ENCODE measurements at regions not wholly inside any gene's neighbourhood (a gene's known extent, or its start where the extent isn't known, plus 50 kb on each side); places are given as distances from the start of the nearest gene placed in this dataset.

- DNase-seq (ENCODE audit: low spot score) = no peak
These were observed 152.0 kb downstream of the RAP2B start for GRCh38 chr3:153314038-153314437.

DNA sequence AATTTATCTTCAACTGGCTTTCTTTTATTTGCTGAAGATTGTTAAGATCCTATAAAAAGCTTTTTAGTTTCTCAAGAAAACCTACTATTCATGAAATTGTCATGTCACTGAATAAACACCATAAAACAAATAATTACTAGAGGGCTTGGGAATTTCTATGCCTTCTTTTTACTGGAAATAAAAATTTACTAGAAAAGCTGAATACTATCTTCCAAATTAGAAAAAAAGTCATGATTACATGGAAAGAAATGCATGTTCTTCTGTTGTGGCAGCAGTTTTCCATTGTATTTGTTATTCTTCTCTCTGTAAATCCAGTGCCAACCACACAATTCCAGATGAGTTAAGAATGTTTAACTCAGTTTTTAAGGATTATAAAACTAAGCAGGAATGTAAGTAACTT lies 153.8 kb downstream of the RAP2B start:
- no peak for DNase-seq (ENCODE audit: low spot score)

GRCh38 chr3:153319705-153320554 lies 157.9 kb downstream of the RAP2B start:
- no peak for DNase-seq (ENCODE audit: low spot score)

GRCh38 chr3:153320585-153321128 lies 158.6 kb downstream of the RAP2B start:
- DNase-seq (ENCODE audit: low spot score) = no peak

- DNase-seq (ENCODE audit: low spot score) = no peak
These were observed 166.7 kb downstream of the RAP2B start for GRCh38 chr3:153328690-153329089.

DNA sequence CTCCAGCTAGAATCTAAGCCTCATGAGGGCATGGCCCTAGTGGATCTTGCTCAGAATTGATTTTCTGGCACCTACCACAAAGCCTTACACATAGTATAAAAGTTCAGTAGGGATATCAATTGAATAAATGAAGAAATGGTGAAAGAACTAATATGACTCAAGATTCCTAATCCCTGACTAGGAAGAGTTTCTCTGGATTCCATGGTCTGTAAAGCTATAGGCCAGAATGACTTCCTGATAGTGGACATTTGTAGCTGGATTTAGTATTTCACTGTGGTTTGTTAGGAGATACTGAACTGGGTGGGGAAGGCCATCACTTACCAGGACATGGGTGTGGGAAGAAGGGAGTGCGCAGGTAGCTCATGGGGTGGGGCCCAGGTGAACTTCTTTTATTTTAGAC lies 168.9 kb downstream of the RAP2B start:
- no peak for DNase-seq (ENCODE audit: low spot score)

DNA sequence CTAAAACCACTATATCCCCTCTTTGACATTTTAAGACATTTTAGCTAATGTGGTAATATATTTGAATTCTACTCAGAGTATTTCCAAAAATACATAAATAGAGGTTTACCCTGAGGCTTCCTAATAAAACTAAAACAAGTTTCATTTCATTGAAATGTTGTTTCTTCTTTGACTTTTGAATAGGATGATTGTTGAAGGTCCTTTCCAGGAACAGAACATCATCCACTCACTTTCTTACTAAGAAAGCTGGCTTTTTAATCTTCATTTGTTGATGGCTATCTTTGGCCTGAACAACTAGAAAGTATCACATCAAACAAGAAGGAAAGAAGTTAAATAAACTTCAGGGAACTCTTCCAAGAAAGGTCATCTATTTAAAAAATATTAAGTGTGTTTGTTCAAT lies 169.7 kb downstream of the RAP2B start:
- no peak for DNase-seq (ENCODE audit: low spot score)

DNA sequence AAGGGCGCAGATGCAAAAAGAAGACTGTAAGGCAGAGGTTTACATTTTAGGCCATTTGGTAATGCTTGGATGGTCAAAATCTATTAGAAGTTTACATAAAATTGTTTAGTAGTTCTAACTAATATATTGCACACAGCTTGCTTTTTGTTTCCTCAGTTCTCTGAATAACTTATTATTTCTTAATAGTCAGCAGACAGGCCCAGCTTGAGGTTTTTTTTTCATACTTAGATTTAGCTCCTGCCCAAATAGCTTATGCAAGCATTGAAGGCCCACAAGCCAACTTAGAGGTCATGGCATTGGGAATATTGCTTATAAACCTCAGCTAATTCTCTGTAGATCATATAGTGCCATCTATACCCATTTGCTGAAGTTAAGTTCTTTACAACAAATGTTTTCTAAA lies 172.5 kb downstream of the RAP2B start:
- DNase-seq (ENCODE audit: low spot score) = no peak

- no peak for DNase-seq (ENCODE audit: low spot score)
These were observed 175.3 kb downstream of the RAP2B start for GRCh38 chr3:153337369-153337768.

- DNase-seq (ENCODE audit: low spot score) = no peak
These were observed 176.5 kb downstream of the RAP2B start for GRCh38 chr3:153338487-153338886.

DNA sequence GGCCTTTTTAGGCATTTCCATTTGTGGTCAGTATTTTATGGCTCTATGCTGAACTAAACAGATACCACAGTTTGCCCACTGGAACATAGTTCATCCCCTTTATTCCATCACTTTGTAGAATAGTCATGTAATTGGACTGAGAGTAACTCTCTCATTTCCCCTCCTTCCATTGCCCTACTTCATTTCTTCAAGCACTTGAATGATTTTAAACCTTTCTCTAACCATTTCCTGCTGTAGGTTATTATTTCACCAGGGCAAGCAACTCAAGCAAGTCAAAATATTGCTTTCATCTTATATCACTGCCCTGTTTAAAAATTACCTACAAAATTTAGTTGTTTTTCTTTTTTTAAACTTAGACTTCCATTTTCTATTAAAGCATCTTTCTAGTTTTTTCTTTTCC lies 177.0 kb downstream of the RAP2B start:
- no peak for DNase-seq (ENCODE audit: low spot score)

GRCh38 chr3:153343988-153344782 lies 182.2 kb downstream of the RAP2B start:
- DNase-seq (ENCODE audit: low spot score) = no peak

DNA sequence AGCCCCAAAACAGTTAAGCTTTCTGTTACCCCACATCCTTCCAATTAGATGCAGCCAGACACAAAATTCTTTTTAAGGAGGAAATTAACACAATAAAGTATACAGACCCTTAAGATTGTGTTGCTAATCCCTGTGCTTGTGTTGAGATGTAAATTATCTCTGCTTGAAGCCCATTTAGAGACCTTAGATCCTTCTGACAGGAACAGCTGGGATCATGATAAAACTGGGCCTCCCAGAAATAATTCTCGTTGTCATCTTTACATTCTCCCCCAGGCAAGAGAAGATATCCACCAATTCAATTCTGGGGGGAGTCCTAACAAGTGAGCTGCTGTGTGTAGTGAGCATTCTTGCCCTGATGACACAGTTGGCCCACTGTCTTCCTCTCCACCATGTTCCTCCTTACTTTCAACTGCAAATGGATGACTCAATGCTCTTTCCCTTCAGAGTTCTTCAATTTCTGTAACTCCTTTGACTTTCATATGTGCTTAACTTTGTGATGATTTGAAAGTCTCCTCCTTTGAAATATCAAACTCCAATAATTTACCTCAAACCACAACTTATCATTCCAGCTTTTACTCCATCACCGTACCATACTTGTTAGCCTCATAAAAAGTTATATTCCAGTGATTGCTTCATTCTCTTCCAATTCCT lies 186.6 kb downstream of the RAP2B start:
- no peak for DNase-seq (ENCODE audit: low spot score)

GRCh38 chr3:153349108-153349499 lies 187.1 kb downstream of the RAP2B start:
- no peak for DNase-seq (ENCODE audit: low spot score)

DNA sequence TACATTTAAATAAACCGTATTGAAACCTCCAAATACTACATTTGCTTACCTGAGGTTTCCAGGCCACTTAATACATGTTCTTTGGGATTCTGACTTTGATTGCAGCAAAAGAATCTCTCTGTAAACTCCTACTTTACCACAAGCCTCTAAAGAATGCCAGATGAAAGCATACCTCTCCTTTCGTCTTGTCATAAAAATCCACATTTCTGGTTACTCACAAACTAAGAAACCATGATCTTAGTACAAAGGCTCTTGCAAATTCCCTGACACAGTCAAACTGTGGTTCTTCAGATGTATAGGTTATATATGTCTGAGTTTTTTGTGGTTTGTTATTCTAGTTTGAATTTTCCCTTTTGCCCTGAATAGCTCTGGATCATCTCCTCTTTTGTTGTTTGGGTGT lies 188.4 kb downstream of the RAP2B start:
- no peak for DNase-seq (ENCODE audit: low spot score)

GRCh38 chr3:153354641-153355040 lies 192.6 kb downstream of the RAP2B start:
- no peak for DNase-seq (ENCODE audit: low spot score)

DNA sequence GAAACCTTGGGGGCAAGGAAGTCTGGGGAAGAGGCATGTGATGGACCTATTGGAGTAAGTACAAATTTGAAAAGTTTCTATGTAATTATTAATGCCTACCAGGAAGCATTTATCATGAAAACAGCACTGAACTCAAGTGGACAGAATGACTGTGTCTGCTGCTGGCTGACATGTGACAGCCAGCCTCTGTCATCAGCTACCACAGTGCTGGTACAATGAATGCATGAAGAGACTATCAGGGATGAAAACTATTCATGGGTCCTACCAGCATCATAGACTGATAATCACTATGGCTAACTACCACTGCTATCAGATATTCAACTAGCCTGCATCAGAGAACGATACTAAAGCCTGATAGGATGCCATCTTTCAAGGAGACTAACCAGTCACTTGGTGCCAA lies 193.5 kb downstream of the RAP2B start:
- no peak for DNase-seq (ENCODE audit: low spot score)

GRCh38 chr3:153356908-153357307 lies 194.9 kb downstream of the RAP2B start:
- DNase-seq (ENCODE audit: low spot score) = no peak

GRCh38 chr3:153357436-153357835 lies 195.4 kb downstream of the RAP2B start:
- no peak for DNase-seq (ENCODE audit: low spot score)

DNA sequence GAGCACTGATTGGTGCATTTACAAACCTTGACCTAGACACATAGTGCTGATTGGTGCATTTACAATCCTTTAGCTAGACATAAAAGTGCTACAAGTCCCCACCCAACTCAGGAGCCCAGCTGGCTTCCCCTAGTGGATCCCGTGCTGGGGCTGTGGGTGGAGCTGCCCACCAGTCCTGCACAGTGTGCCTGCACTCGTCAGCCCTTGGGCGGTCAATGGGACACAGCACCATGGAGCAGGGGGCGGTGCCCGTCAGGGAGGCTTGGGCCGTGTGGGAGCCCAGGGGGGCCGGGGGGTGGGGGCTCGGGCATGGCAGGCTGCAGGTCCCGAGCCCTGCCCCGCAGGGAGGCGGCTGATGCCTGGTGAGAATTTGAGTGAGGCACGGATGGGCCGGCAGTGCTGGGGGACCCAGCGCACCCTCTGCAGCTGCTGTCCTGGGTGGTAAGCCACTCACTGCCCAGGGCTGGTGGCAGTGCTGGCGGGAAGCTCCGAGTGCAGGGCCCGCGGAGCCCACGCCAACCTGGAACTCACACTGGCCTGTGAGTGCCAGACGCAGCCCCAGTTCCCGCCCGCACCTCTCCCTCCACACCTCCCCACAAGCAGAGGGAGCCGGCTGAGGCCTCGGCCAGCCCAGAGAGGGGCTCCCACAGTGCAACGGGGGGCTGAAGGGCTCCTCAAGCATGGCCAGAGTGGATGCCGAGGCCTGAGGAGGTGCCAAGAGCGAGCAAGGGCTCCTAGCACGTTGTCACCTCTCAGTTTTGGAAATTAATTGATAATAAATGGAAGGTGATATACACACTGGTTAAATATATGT lies 207.7 kb downstream of the RAP2B start:
- no peak for DNase-seq (ENCODE audit: low spot score)

GRCh38 chr3:153370680-153371079 lies 208.7 kb downstream of the RAP2B start:
- no peak for DNase-seq (ENCODE audit: low spot score)

DNA sequence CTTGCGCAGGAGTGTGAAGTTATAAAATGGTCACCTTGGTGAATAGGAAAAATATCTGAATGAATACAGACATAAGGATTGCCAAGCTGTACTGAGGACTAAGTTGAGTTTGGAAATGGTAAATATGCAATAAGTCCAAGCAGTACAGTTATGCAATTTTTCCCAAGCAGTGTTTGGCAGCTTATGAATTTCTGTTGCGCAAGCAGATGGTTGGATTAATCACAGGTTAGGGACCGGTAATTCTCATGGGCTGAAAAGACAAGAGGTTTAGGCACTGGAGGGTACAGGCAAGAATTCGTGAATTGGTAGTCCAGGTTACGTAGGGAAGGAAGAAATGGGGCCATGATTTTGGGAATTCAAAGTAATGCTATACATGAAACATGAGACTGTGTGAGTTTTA lies 210.3 kb downstream of the RAP2B start:
- DNase-seq (ENCODE audit: low spot score) = no peak
